Activated B cell treated with CpG ODN at 0.5 μM for 24 hours (primary cell): ENCODE measurements at regions not wholly inside any gene's neighbourhood (a gene's known extent, or its start where the extent isn't known, plus 50 kb on each side); places are given as distances from the start of the nearest gene placed in this dataset.

Experiments used
- ATAC-seq: fragments of 200-7000 bp; cut with Tn5 transposase; one replicate; pipeline ENCODE4 v1.10.0; 2021; ENCODE audit warnings: low read depth, mild to moderate bottlenecking, moderate library complexity
- CTCF ChIA-PET: fragments of 350-600 bp; sonication (Branson Sonifier 250); formaldehyde crosslinking; loops from one replicate; lab custom pipeline; 2021; ENCODE audit warnings: antibody characterized with exemption; lab: Charles Lee
- POLR2A ChIA-PET: fragments of 350-600 bp; sonication (Branson Sonifier 250); formaldehyde crosslinking; loops from one replicate; lab custom pipeline; 2021; ENCODE audit warnings: antibody characterized with exemption; lab: Charles Lee
- DNase-seq: peaks from one replicate; pipeline ENCODE4 v3.0.0; 2022
- H3K27ac Mint-ChIP-seq: one replicate; pipeline ENCODE4 v1.8.0; 2020; ENCODE audit warnings: mixed read lengths
- H3K27me3 Mint-ChIP-seq: one replicate; pipeline ENCODE4 v1.8.0; 2021; ENCODE audit warnings: mixed read lengths
- H3K36me3 Mint-ChIP-seq: one replicate; pipeline ENCODE4 v1.8.0; 2021; ENCODE audit warnings: low read depth, mixed read lengths
- H3K4me1 Mint-ChIP-seq: one replicate; pipeline ENCODE4 v1.8.0; 2021; ENCODE audit warnings: mixed read lengths
- H3K4me3 Mint-ChIP-seq: one replicate; pipeline ENCODE4 v1.8.0; 2020; ENCODE audit warnings: mild to moderate bottlenecking, mixed read lengths
- H3K9me3 Mint-ChIP-seq: one replicate; pipeline ENCODE4 v1.8.0; 2020; ENCODE audit warnings: mixed read lengths
- intact Hi-C: fragments of 100-400 bp; cut with micrococcal nuclease; formaldehyde crosslinking; loops from one replicate; pipeline ENCODE4 v1.15.1; 2024
- TF ChIP-seq, protein P1 (sequence below): fragments of 200-600 bp; IDR thresholded peaks from one replicate; pipeline ENCODE4 v1.8.0; 2022; ENCODE audit warnings: antibody characterized with exemption, mild to moderate bottlenecking

DNA sequence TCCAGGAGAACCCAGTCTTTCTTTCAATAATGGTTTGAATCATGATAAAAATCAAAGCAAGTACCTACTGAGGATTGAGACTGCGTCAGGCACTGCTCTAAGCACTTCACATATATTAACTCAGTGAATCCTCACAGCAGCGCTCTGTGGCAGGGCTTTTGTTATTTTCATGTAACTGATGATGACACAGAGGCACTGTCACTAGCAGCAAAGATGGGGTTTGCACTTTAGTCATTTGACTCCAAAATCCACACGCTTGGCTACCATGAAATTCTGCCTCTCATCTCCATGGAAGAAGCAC, 98.8 kb upstream of the GSC start:
- no peak overlapping the region for H3K4me3 Mint-ChIP-seq
- intact Hi-C loops, result no loop called here
- peaks cover 7% of the 10 kb centered on the region for H3K27me3 Mint-ChIP-seq
- no peaks in the 10 kb centered on the region for H3K36me3 Mint-ChIP-seq
- POLR2A ChIA-PET, result no interaction called here
- CTCF ChIA-PET, result no interaction called here
- no peaks in the 10 kb centered on the region for H3K9me3 Mint-ChIP-seq
- H3K27ac Mint-ChIP-seq, result no peak overlapping the region
- TF ChIP-seq, protein P1, sequence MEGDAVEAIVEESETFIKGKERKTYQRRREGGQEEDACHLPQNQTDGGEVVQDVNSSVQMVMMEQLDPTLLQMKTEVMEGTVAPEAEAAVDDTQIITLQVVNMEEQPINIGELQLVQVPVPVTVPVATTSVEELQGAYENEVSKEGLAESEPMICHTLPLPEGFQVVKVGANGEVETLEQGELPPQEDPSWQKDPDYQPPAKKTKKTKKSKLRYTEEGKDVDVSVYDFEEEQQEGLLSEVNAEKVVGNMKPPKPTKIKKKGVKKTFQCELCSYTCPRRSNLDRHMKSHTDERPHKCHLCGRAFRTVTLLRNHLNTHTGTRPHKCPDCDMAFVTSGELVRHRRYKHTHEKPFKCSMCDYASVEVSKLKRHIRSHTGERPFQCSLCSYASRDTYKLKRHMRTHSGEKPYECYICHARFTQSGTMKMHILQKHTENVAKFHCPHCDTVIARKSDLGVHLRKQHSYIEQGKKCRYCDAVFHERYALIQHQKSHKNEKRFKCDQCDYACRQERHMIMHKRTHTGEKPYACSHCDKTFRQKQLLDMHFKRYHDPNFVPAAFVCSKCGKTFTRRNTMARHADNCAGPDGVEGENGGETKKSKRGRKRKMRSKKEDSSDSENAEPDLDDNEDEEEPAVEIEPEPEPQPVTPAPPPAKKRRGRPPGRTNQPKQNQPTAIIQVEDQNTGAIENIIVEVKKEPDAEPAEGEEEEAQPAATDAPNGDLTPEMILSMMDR, result no peak
- no peak for DNase-seq
- H3K4me1 Mint-ChIP-seq, result no peaks in the 10 kb centered on the region
- no peak for ATAC-seq

DNA sequence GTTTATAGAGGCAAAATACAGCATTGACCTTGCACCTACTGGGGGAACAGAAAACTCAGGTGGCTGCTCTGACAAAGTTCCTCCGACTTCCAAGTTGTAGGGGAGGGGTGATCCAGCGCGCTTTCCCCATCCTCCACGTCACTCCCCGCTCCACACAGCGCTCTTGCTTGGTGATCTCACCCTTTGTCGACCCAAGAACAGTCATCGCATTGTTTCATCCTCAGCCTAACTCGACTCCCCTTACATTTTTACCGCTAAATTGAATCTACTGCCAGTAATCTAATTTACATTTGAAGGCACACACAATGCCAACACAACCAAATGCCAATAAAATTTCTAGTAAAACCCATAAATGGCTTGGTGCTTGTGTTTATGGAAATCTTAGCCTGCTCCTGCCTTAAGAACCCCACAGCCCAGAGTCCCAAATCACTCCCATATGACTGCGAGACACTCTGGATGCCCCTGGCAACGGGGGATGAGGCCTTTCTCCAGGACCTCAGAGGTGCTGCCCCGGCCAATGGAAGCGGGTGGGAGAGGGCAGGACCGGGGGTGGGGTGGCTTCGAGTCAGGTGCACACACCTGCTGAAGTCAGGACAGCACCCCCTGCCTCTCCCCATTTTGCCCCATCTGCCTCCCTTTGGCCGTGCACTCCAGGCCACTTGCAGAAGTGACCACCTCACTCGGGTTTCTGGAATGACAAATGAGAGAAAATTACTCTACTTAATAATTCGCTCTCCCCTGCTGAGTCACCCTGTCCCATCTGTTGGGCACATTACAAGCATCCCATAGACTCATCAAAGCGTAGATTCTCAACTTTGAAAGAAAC, 98.2 kb upstream of the GSC start:
- TF ChIP-seq, protein P1, result no peak
- peaks cover 5% of the 10 kb centered on the region for H3K27me3 Mint-ChIP-seq
- intact Hi-C loops, result no loop called here
- POLR2A ChIA-PET, result no interaction called here
- DNase-seq (no peak), ATAC-seq (no peak)
- no peaks in the 10 kb centered on the region for H3K9me3 Mint-ChIP-seq
- CTCF ChIA-PET, result no interaction called here
- H3K4me3 Mint-ChIP-seq, result no peak overlapping the region
- no peaks in the 10 kb centered on the region for H3K4me1 Mint-ChIP-seq
- no peaks in the 10 kb centered on the region for H3K36me3 Mint-ChIP-seq
- H3K27ac Mint-ChIP-seq, result no peak overlapping the region

DNA sequence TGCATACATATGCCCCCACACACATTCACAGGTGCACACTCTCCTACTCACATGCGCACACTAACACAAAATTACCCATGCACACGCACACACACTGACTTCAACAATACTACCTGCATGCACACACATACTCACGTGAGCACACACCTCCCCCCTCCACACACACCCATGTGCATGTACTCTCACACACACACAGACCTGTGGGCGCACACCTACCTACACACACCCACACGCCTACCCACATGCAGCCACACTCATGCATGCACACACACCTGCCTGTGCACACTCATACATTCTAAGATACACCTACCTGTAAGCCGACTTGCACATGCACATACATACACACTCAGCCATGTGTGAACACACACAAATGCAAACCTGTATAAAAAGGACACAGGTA, 97.3 kb upstream of the GSC start:
- intact Hi-C loops, result no loop called here
- DNase-seq (no peak), ATAC-seq (no peak)
- Mint-ChIP-seq H3K36me3 (no peaks in the 10 kb centered on the region), H3K27me3 (peaks cover 6% of the 10 kb centered on the region), H3K4me1 (no peaks in the 10 kb centered on the region), H3K9me3 (no peaks in the 10 kb centered on the region), H3K4me3 (no peak overlapping the region), H3K27ac (no peak overlapping the region)
- CTCF ChIA-PET, result no interaction called here
- TF ChIP-seq, protein P1, result no peak
- POLR2A ChIA-PET, result no interaction called here

DNA sequence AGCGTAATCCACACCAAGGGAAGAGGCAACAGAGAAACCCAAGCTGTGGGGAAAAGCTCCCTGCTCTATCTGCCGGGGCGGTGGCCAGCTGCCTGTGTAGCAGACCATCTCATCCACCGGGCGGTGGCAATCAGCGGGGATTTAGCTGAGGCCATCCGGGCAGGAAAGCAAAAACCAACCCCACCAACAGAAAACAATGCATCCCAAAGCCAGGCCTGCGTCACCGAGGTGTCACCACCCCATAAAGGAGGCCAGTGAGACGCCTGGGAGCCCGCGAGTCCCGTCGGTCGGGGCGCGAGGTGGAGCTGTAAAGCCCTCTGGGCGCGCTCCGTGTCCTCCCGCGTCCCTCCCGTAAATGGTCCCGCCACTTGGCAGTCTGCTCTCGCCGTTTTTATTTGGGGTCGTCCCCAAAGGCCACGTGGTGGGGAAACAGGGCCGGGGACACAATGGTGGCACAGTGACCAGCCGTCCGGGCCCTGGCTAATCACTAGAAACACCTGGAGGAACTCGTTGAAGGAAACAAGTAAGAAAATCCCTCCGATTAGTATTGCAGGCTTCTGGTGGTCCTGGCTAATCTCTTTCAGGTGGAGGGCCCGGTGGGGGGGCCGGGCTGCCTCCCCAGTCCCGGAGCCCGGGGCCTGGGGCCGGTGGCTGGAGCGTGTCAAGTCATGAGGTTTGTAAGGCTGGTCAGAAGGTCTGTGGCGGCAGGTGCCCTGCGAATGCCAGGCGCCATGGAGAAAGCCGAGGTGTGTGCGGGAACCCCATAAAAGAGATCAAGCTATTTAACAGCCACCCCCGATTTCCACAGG, 94.7 kb upstream of the GSC start:
- TF ChIP-seq, protein P1, result no peak
- ChIA-PET POLR2A (no interaction called here), CTCF (no interaction called here)
- Mint-ChIP-seq H3K4me1 (no peaks in the 10 kb centered on the region), H3K4me3 (no peak overlapping the region), H3K36me3 (no peaks in the 10 kb centered on the region), H3K9me3 (no peaks in the 10 kb centered on the region), H3K27ac (no peak overlapping the region), H3K27me3 (peaks cover 14% of the 10 kb centered on the region)
- no peak for DNase-seq
- no peak for ATAC-seq
- intact Hi-C loops, result no loop called here

DNA sequence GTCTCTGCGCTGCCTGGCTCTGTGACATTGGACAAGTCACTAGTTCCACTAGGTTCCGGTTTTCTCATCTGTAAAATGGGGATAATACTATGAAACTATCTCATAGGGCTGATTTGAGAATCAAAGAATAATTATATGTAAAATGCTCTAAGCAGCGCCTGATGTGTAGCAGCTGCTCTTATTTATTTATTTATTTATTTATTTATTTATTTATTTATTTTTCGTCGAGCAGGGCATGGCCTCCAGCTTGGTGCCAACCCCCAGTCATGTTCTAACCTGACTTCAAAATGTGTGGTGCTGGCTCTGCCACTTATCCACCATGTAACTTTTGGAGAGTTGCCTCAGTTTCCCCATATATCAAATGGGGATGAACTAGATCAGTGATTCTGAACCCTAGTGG, 93.5 kb upstream of the GSC start:
- intact Hi-C loops, result no loop called here
- Mint-ChIP-seq H3K36me3 (no peaks in the 10 kb centered on the region), H3K4me3 (no peak overlapping the region), H3K27me3 (peaks cover 17% of the 10 kb centered on the region), H3K9me3 (no peaks in the 10 kb centered on the region), H3K27ac (no peak overlapping the region), H3K4me1 (no peaks in the 10 kb centered on the region)
- TF ChIP-seq, protein P1, result no peak
- no peak for DNase-seq
- ChIA-PET CTCF (no interaction called here), POLR2A (no interaction called here)
- ATAC-seq, result no peak
